ENCODE measurements at regions not wholly inside any gene's neighbourhood (a gene's known extent, or its start where the extent isn't known, plus 50 kb on each side); places are given as distances from the start of the nearest gene placed in this dataset.

GRCh38 chr2:66828876-66829275 lies 394.0 kb downstream of the MEIS1 start:
- ChIA-PET CTCF (no interaction called here), POLR2A (interaction anchor here (1.2 kb wide), 1 partner anchor 10 kb away, joined by 3 read pairs; no protein-coding TSS in a partner anchor)
- Mint-ChIP-seq H3K27ac (ENCODE audit: low read depth, unreplicated experiment) (no peak overlapping the region), H3K4me3 (ENCODE audit: unreplicated experiment) (no peak overlapping the region), H3K27me3 (ENCODE audit: insufficient read depth, unreplicated experiment) (no peaks in the 10 kb centered on the region), H3K9me3 (ENCODE audit: unreplicated experiment) (no peaks in the 10 kb centered on the region), H3K36me3 (ENCODE audit: insufficient read depth, unreplicated experiment) (no peaks in the 10 kb centered on the region), H3K4me1 (ENCODE audit: insufficient read depth, unreplicated experiment) (no peaks in the 10 kb centered on the region)
- BruUV-seq (replicated peaks): no TSS peak
- intact Hi-C loops (cut with micrococcal nuclease): no loop called here
- TF ChIP-seq CTCF (IDR thresholded peaks at IDR 0.05; ENCODE audit: unreplicated experiment): no peak
- DNase-seq (ENCODE audit: unreplicated experiment): no peak

- H3K4me3 Mint-ChIP-seq (ENCODE audit: unreplicated experiment): no peak overlapping the region
- no peaks in the 10 kb centered on the region for H3K9me3 Mint-ChIP-seq (ENCODE audit: unreplicated experiment)
- CTCF ChIA-PET: interaction anchor here (0.6 to 1.0 kb wide), 2 partner anchors 15 to 725 kb away, joined by 3 to 4 read pairs; no protein-coding TSS in a partner anchor
- no peak for TF ChIP-seq CTCF (IDR thresholded peaks at IDR 0.05; ENCODE audit: unreplicated experiment)
- POLR2A ChIA-PET: no interaction called here
- no peaks in the 10 kb centered on the region for H3K27me3 Mint-ChIP-seq (ENCODE audit: insufficient read depth, unreplicated experiment)
- no peaks in the 10 kb centered on the region for H3K4me1 Mint-ChIP-seq (ENCODE audit: insufficient read depth, unreplicated experiment)
- intact Hi-C loops (cut with micrococcal nuclease): no loop called here
- no peak for DNase-seq (ENCODE audit: unreplicated experiment)
- H3K27ac Mint-ChIP-seq (ENCODE audit: low read depth, unreplicated experiment): no peak overlapping the region
- no peaks in the 10 kb centered on the region for H3K36me3 Mint-ChIP-seq (ENCODE audit: insufficient read depth, unreplicated experiment)
- no TSS peak for BruUV-seq (replicated peaks)
These were observed 396.0 kb downstream of the MEIS1 start for GRCh38 chr2:66830881-66831280.

- no peak for DNase-seq (ENCODE audit: unreplicated experiment)
- Mint-ChIP-seq H3K27me3 (ENCODE audit: insufficient read depth, unreplicated experiment) (no peaks in the 10 kb centered on the region), H3K4me3 (ENCODE audit: unreplicated experiment) (no peak overlapping the region), H3K4me1 (ENCODE audit: insufficient read depth, unreplicated experiment) (peaks cover 14% of the 10 kb centered on the region), H3K9me3 (ENCODE audit: unreplicated experiment) (no peaks in the 10 kb centered on the region), H3K27ac (ENCODE audit: low read depth, unreplicated experiment) (no peak overlapping the region), H3K36me3 (ENCODE audit: insufficient read depth, unreplicated experiment) (no peaks in the 10 kb centered on the region)
- CTCF ChIA-PET: interaction anchor here (0.6 kb wide), 1 partner anchor 18 kb away, joined by 3 read pairs; no protein-coding TSS in a partner anchor
- no peak for TF ChIP-seq CTCF (IDR thresholded peaks at IDR 0.05; ENCODE audit: unreplicated experiment)
- no TSS peak for BruUV-seq (replicated peaks)
- POLR2A ChIA-PET: interaction anchor here (0.5 to 1.4 kb wide), 5 partner anchors 9 to 258 kb away, joined by 3 to 5 read pairs (median 3); no protein-coding TSS in a partner anchor
- intact Hi-C loops (cut with micrococcal nuclease): no loop called here
These were observed 397.9 kb downstream of the MEIS1 start for GRCh38 chr2:66832646-66833435.

- no peaks in the 10 kb centered on the region for H3K9me3 Mint-ChIP-seq (ENCODE audit: unreplicated experiment)
- POLR2A ChIA-PET: interaction anchor here (0.6 to 2.1 kb wide), 2 partner anchors 12 to 310 kb away, joined by 3 to 6 read pairs; no protein-coding TSS in a partner anchor
- peaks cover 31% of the 10 kb centered on the region for H3K4me1 Mint-ChIP-seq (ENCODE audit: insufficient read depth, unreplicated experiment)
- no TSS peak for BruUV-seq (replicated peaks)
- no peak overlapping the region for H3K4me3 Mint-ChIP-seq (ENCODE audit: unreplicated experiment)
- DNase-seq (ENCODE audit: unreplicated experiment): no peak
- no peak overlapping the region for H3K27ac Mint-ChIP-seq (ENCODE audit: low read depth, unreplicated experiment)
- intact Hi-C loops (cut with micrococcal nuclease): no loop called here
- no peaks in the 10 kb centered on the region for H3K27me3 Mint-ChIP-seq (ENCODE audit: insufficient read depth, unreplicated experiment)
- H3K36me3 Mint-ChIP-seq (ENCODE audit: insufficient read depth, unreplicated experiment): peaks cover 6% of the 10 kb centered on the region
- no peak for TF ChIP-seq CTCF (IDR thresholded peaks at IDR 0.05; ENCODE audit: unreplicated experiment)
- CTCF ChIA-PET: interaction anchor here (0.6 to 0.7 kb wide), 3 partner anchors 45 to 395 kb away, joined by 3 read pairs; no protein-coding TSS in a partner anchor
These were observed 399.9 kb downstream of the MEIS1 start for GRCh38 chr2:66834859-66835258.

All from MCF 10A (cell line).